GM12878 (cell line): ENCODE measurements at regions not wholly inside any gene's neighbourhood (a gene's known extent, or its start where the extent isn't known, plus 50 kb on each side); places are given as distances from the start of the nearest gene placed in this dataset.

Source experiments
- ATAC-seq: fragments of 200-7000 bp; cut with Tn5 transposase; 3 replicates; pipeline ENCODE4 v1.9.1; 2020; ENCODE audit warnings: mild to moderate bottlenecking, moderate library complexity
- BruUV-seq: library from RNA; stranded (reverse); fragments of 400-500 nt; replicated peaks from 2 replicates; lab custom pipeline; 2021; lab: Mats Ljungman, UMichigan
- CTCF ChIA-PET: fragments of 300-600 bp; sonication (Branson Sonifier 250); formaldehyde crosslinking; extraction: SDS; loops from one replicate; lab custom pipeline; 2021; ENCODE audit warnings: inconsistent platforms; lab: Yijun Ruan, JAX
- POLR2A ChIA-PET: fragments of 350-600 bp; formaldehyde crosslinking; extraction: SDS; loops from one replicate; lab custom pipeline; 2021; ENCODE audit warnings: inconsistent platforms; lab: Charles Lee
- RAD21 ChIA-PET: fragments of 300-600 bp; sonication (Branson Sonifier 250); formaldehyde crosslinking; loops from one replicate; lab custom pipeline; 2023; ENCODE audit warnings: antibody characterized with exemption; ENCODE audit not compliant: unreplicated experiment; lab: Charles Lee
- SMC1A ChIA-PET: fragments of 300-600 bp; sonication (Branson Sonifier 250); formaldehyde crosslinking; loops from one replicate; lab custom pipeline; 2023; ENCODE audit not compliant: unreplicated experiment, uncharacterized antibody; lab: Charles Lee
- DNase-seq: peaks from one replicate; pipeline ENCODE4 v3.0.0-alpha.2; 2011; ENCODE audit warnings: low read depth, low spot score
- FAIRE-seq: peaks from 3 replicates; lab custom pipeline; 2011; peaks lifted over from hg19 to GRCh38; lab: Jason Lieb, UNC
- H2AFZ ChIP-seq: 2 replicates; pipeline ENCODE4 v1.6.0; 2011; ENCODE audit warnings: low read depth, low read length, control low read depth; ENCODE audit not compliant: control insufficient read depth
- H3K27ac ChIP-seq: 2 replicates; pipeline ENCODE4 v1.5.1; 2011; ENCODE audit warnings: control low read depth; ENCODE audit not compliant: control insufficient read depth, insufficient read depth
- H3K27me3 ChIP-seq, 2 experiments: replicated peaks in 1 of 2; 2 replicates each; pipeline versions ENCODE4 v1.6.0 to v1.6.1; 2011; ENCODE audit warnings: low read length in 1 of 2; ENCODE audit not compliant: control insufficient read depth in 2 of 2, insufficient read depth in 2 of 2
- H3K36me3 ChIP-seq, 2 experiments: 2 replicates each; pipeline ENCODE4 v1.5.1; 2011; ENCODE audit warnings: low read length in 1 of 2; ENCODE audit not compliant: control insufficient read depth in 2 of 2, insufficient read depth in 2 of 2
- H3K4me1 ChIP-seq: 2 replicates; pipeline ENCODE4 v1.6.1; 2011; ENCODE audit warnings: mild to moderate bottlenecking, low read length, moderate library complexity, mixed read lengths; ENCODE audit not compliant: control insufficient read depth, insufficient read depth
- H3K4me2 ChIP-seq: 2 replicates; pipeline ENCODE4 v1.6.0; 2011; ENCODE audit warnings: control low read depth; ENCODE audit not compliant: control insufficient read depth, insufficient read depth
- H3K4me3 ChIP-seq: fragments of 200-600 bp; sonication (generic); 2 replicates; pipeline ENCODE4 v1.5.1; 2016
- H3K79me2 ChIP-seq: 2 replicates; pipeline ENCODE4 v1.6.0; 2011; ENCODE audit warnings: low read length; ENCODE audit not compliant: control insufficient read depth, insufficient read depth
- H3K9ac ChIP-seq: 2 replicates; pipeline ENCODE4 v1.8.0; 2011; ENCODE audit warnings: low read length, control low read depth, mixed read lengths; ENCODE audit not compliant: control insufficient read depth, insufficient read depth
- H3K9me3 ChIP-seq: replicated peaks from 3 replicates; pipeline ENCODE4 v1.5.1; 2011; ENCODE audit warnings: mild to moderate bottlenecking, low read length; ENCODE audit not compliant: control insufficient read depth, insufficient read depth
- H4K20me1 ChIP-seq: 2 replicates; pipeline ENCODE4 v1.6.0; 2011; ENCODE audit not compliant: control insufficient read depth, insufficient read depth
- CBFB ChIP-seq: IDR thresholded peaks from 2 replicates; pipeline ENCODE4 v1.6.1; 2016; ENCODE audit warnings: antibody characterized with exemption, low read depth
- CHD1 ChIP-seq: IDR thresholded peaks from 2 replicates; pipeline ENCODE4 v1.6.1; 2012; ENCODE audit warnings: low read depth, low read length, improper control_type of control experiment
- GABPA ChIP-seq: IDR thresholded peaks from 2 replicates; pipeline ENCODE4 v1.6.1; 2014; ENCODE audit warnings: antibody characterized with exemption, low read depth, mild to moderate bottlenecking, inconsistent platforms
- HDAC2 ChIP-seq: fragments of 200-600 bp; sonication (generic); IDR thresholded peaks from 2 replicates; pipeline ENCODE4 v1.6.1; 2017
- KDM1A ChIP-seq: fragments of 200-600 bp; sonication (generic); IDR thresholded peaks from 2 replicates; pipeline ENCODE4 v1.6.1; 2016; ENCODE audit warnings: borderline replicate concordance
- MEF2B ChIP-seq: fragments of 450-650 bp; IDR thresholded peaks from 2 replicates; pipeline ENCODE4 v1.6.1; 2018; ENCODE audit warnings: mild to moderate bottlenecking, moderate library complexity; ENCODE audit not compliant: partially characterized antibody, poor library complexity, severe bottlenecking
- NFIC ChIP-seq: IDR thresholded peaks from 2 replicates; pipeline ENCODE4 v1.6.1; 2012; ENCODE audit warnings: low read depth, mild to moderate bottlenecking, inconsistent platforms, low read length, moderate library complexity
- NRF1 ChIP-seq: conservative IDR thresholded peaks from 2 replicates; pipeline ENCODE4 v1.6.1; 2011; ENCODE audit warnings: mild to moderate bottlenecking, low read depth, low read length, improper control_type of control experiment
- PML ChIP-seq: IDR thresholded peaks from 2 replicates; pipeline ENCODE4 v1.6.1; 2012; ENCODE audit warnings: low read length, inconsistent platforms
- RB1 ChIP-seq: fragments of 450-650 bp; formaldehyde crosslinking; IDR thresholded peaks from 2 replicates; pipeline ENCODE4 v1.6.1; 2017; ENCODE audit warnings: mild to moderate bottlenecking, borderline replicate concordance
- REST ChIP-seq: IDR thresholded peaks from 2 replicates; pipeline ENCODE4 v1.6.1; 2012; ENCODE audit warnings: mild to moderate bottlenecking, low read depth, low read length
- SMC3 ChIP-seq: IDR thresholded peaks from 2 replicates; pipeline ENCODE4 v1.6.1; 2011; ENCODE audit warnings: low read length, improper control_type of control experiment, borderline replicate concordance
- WGBS: methylation state at CpG from one replicate; pipeline ENCODE4 v1.1.6; 2016; ENCODE audit warnings: low lambda C conversion rate; ENCODE audit not compliant: insufficient replicate concordance, insufficient coverage; ENCODE audit errors: missing lambda C conversion rate; 5-methylcytosine and 5-hydroxymethylcytosine counted together
- in situ Hi-C: fragments of 300-500 bp; cut with MboI; formaldehyde crosslinking; loops from 9 replicates; pipeline ENCODE4 v1.14.3; 2018; ENCODE audit warnings: mixed read lengths
- intact Hi-C: fragments of 100-400 bp; cut with micrococcal nuclease; formaldehyde crosslinking; loops from one replicate; pipeline ENCODE4 v1.14.2; 2022; ENCODE audit not compliant: unreplicated experiment
- TF ChIP-seq, protein P1 (sequence below): IDR thresholded peaks from 2 replicates; pipeline ENCODE4 v1.6.1; 2012; ENCODE audit warnings: low read length, inconsistent platforms
- TF ChIP-seq, protein P2 (sequence below): IDR thresholded peaks from 2 replicates; pipeline ENCODE4 v1.6.1; 2012; ENCODE audit warnings: low read depth, low read length, improper control_type of control experiment

GRCh38 chr12:20040831-20041230 lies 327.5 kb upstream of the PDE3A start (continued):
- TF ChIP-seq, protein P1, sequence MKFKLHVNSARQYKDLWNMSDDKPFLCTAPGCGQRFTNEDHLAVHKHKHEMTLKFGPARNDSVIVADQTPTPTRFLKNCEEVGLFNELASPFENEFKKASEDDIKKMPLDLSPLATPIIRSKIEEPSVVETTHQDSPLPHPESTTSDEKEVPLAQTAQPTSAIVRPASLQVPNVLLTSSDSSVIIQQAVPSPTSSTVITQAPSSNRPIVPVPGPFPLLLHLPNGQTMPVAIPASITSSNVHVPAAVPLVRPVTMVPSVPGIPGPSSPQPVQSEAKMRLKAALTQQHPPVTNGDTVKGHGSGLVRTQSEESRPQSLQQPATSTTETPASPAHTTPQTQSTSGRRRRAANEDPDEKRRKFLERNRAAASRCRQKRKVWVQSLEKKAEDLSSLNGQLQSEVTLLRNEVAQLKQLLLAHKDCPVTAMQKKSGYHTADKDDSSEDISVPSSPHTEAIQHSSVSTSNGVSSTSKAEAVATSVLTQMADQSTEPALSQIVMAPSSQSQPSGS, result no peak
- no peak for TF ChIP-seq MEF2B

- RAD21 ChIA-PET, result no interaction called here
- Histone ChIP-seq H3K4me2 (no peak overlapping the region), H3K27me3 (no peaks in the 10 kb centered on the region), H4K20me1 (no peaks in the 10 kb centered on the region), H3K79me2 (no peaks in the 10 kb centered on the region), H3K27ac (no peak overlapping the region), H3K4me1 (no peaks in the 10 kb centered on the region), H3K9ac (no peak overlapping the region), H2AFZ (no peak overlapping the region), H3K36me3 (no peaks in the 10 kb centered on the region), H3K9me3 (no peaks in the 10 kb centered on the region), H3K4me3 (no peak overlapping the region)
- DNase-seq, result no peak
- SMC1A ChIA-PET, result no interaction called here
- CTCF ChIA-PET, result no interaction called here
- no peak for FAIRE-seq
- 39% methylated on average over 1 of the region's 1 CpG for WGBS
- in situ Hi-C loops (no loop called here), intact Hi-C loops (no loop called here)
- no peak for ATAC-seq
- no TSS peak for BruUV-seq
- TF ChIP-seq KDM1A, result no peak
- no peak for TF ChIP-seq GABPA
- TF ChIP-seq CBFB, result no peak
- TF ChIP-seq PML, result no peak
- TF ChIP-seq, protein P2, sequence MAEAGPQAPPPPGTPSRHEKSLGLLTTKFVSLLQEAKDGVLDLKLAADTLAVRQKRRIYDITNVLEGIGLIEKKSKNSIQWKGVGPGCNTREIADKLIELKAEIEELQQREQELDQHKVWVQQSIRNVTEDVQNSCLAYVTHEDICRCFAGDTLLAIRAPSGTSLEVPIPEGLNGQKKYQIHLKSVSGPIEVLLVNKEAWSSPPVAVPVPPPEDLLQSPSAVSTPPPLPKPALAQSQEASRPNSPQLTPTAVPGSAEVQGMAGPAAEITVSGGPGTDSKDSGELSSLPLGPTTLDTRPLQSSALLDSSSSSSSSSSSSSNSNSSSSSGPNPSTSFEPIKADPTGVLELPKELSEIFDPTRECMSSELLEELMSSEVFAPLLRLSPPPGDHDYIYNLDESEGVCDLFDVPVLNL, result no peak
- TF ChIP-seq NRF1, result no peak
- no peak for TF ChIP-seq RB1
- no peak for TF ChIP-seq NFIC
- TF ChIP-seq HDAC2, result no peak
- no peak for TF ChIP-seq SMC3
- TF ChIP-seq REST, result no peak
- TF ChIP-seq CHD1, result no peak
- POLR2A ChIA-PET, result no interaction called here
Measured at GRCh38 chr12:20044351-20044750, 324.0 kb upstream of the PDE3A start.
